Endothelial cell of umbilical vein (primary cell): ENCODE measurements at regions not wholly inside any gene's neighbourhood (a gene's known extent, or its start where the extent isn't known, plus 50 kb on each side); places are given as distances from the start of the nearest gene placed in this dataset.

Source experiments
- CTCF ChIP-seq, 2 donors: IDR thresholded peaks; 1 replicate in 1 of 2; 2 replicates in 1 of 2; pipeline ENCODE4 v1.5.1; 2011; ENCODE audit warnings: low read length in 2 of 2, mild to moderate bottlenecking in 2 of 2, moderate library complexity in 2 of 2, control low read depth in 1 of 2, inconsistent platforms in 1 of 2, low read depth in 1 of 2; ENCODE audit not compliant: insufficient read depth in 1 of 2; ENCODE audit errors: extremely low read depth in 1 of 2
- EZH2 ChIP-seq: IDR thresholded peaks from 2 replicates; pipeline ENCODE4 v1.6.1; 2012; ENCODE audit warnings: borderline replicate concordance, low read depth, mild to moderate bottlenecking, moderate library complexity, low read length, inconsistent platforms; ENCODE audit not compliant: severe bottlenecking
- GATA2 ChIP-seq: IDR thresholded peaks from 2 replicates; pipeline ENCODE4 v1.7.0; 2011; ENCODE audit warnings: low read depth, mild to moderate bottlenecking, moderate library complexity, mixed read lengths, low read length; ENCODE audit not compliant: insufficient read length, insufficient read depth
- JUN ChIP-seq: IDR thresholded peaks from 2 replicates; pipeline ENCODE4 v1.6.1; 2011; ENCODE audit warnings: borderline replicate concordance, low read depth; ENCODE audit not compliant: insufficient read length, insufficient read depth
- MAX ChIP-seq: IDR thresholded peaks from 2 replicates; pipeline ENCODE4 v1.6.1; 2011; ENCODE audit not compliant: insufficient read depth, insufficient read length
- MYC ChIP-seq: IDR thresholded peaks from one replicate; pipeline ENCODE4 v1.6.1; 2011; ENCODE audit warnings: mild to moderate bottlenecking, low read depth, low read length
- POLR2A ChIP-seq: IDR thresholded peaks from 2 replicates; pipeline ENCODE4 v1.6.1; 2012; ENCODE audit warnings: low read depth, mild to moderate bottlenecking, control low read depth, low read length
- POLR2AphosphoS5 ChIP-seq: IDR thresholded peaks from 2 replicates; pipeline ENCODE4 v1.6.1; 2012; ENCODE audit warnings: low read depth, mild to moderate bottlenecking, control low read depth, low read length, moderate library complexity; ENCODE audit not compliant: insufficient read depth

- no peak for TF ChIP-seq CTCF (IDR thresholded peaks at IDR 0.05; ENCODE audit: extremely low read depth in 1 of 2, insufficient read depth in 1 of 2, low read depth in 1 of 2, low read length in 2 of 2)
- TF ChIP-seq MYC = no peak
- no peak for TF ChIP-seq EZH2
- no peak for TF ChIP-seq POLR2A
- no peak for TF ChIP-seq MAX
- TF ChIP-seq POLR2AphosphoS5 = no peak
- no peak for TF ChIP-seq GATA2
- TF ChIP-seq JUN = no peak
Measured at GRCh38 chr4:103449296-103450023, 251.3 kb upstream of the CENPE start.
